IPS-18a (cell line): ENCODE measurements at regions not wholly inside any gene's neighbourhood (a gene's known extent, or its start where the extent isn't known, plus 50 kb on each side); places are given as distances from the start of the nearest gene placed in this dataset.
"Not testable (repeated sequence)": the region's sequence is repeated elsewhere in the genome, so short reads cannot be mapped to it uniquely, and the experiment has no call there.

Experiments
- H3K27ac ChIP-seq: one replicate; pipeline ENCODE4 v1.5.1; 2013; ENCODE audit warnings: low read length
- H3K27me3 ChIP-seq: one replicate; pipeline ENCODE4 v1.6.1; 2013; ENCODE audit warnings: mild to moderate bottlenecking, low read length; ENCODE audit not compliant: control insufficient read depth, insufficient read depth
- H3K36me3 ChIP-seq: one replicate; pipeline ENCODE4 v1.6.1; 2013; ENCODE audit warnings: low read depth, low read length; ENCODE audit not compliant: control insufficient read depth
- H3K4me1 ChIP-seq: one replicate; pipeline ENCODE4 v1.6.1; 2013; ENCODE audit warnings: low read depth, low read length; ENCODE audit not compliant: control insufficient read depth
- H3K4me3 ChIP-seq: one replicate; pipeline ENCODE4 v1.5.1; 2013; ENCODE audit warnings: low read length
- H3K9ac ChIP-seq: one replicate; pipeline ENCODE4 v1.6.1; 2013; ENCODE audit warnings: mild to moderate bottlenecking, low read length, moderate library complexity
- H3K9me3 ChIP-seq: one replicate; pipeline ENCODE4 v1.6.1; 2013; ENCODE audit warnings: low read depth, low read length; ENCODE audit not compliant: control insufficient read depth

GRCh38 chr2:89246620-89247019, 555.1 kb downstream of the RPIA start:
- H3K27ac ChIP-seq, H3K27me3 ChIP-seq, H3K9ac ChIP-seq, H3K36me3 ChIP-seq, H3K4me1 ChIP-seq, H3K4me3 ChIP-seq, H3K9me3 ChIP-seq: not testable (repeated sequence)

- H3K36me3 ChIP-seq, H3K9ac ChIP-seq, H3K9me3 ChIP-seq, H3K4me1 ChIP-seq, H3K4me3 ChIP-seq, H3K27me3 ChIP-seq, H3K27ac ChIP-seq: not testable (repeated sequence)
Observed at GRCh38 chr2:89255013-89255412, 563.5 kb downstream of the RPIA start.

- not testable (repeated sequence) for H3K36me3 ChIP-seq, H3K9me3 ChIP-seq, H3K9ac ChIP-seq, H3K27ac ChIP-seq, H3K4me1 ChIP-seq, H3K27me3 ChIP-seq, H3K4me3 ChIP-seq
Observed at GRCh38 chr2:89273443-89273842, 582.0 kb downstream of the RPIA start.

GRCh38 chr2:89280536-89280935, 589.1 kb downstream of the RPIA start:
- H3K27ac ChIP-seq, H3K4me3 ChIP-seq, H3K4me1 ChIP-seq: not testable (repeated sequence)

GRCh38 chr2:89286448-89287080, 595.1 kb downstream of the RPIA start:
- H3K36me3 ChIP-seq, H3K27ac ChIP-seq, H3K9me3 ChIP-seq: not testable (repeated sequence)

More at GRCh38 chr2:89280536-89280935, 589.1 kb downstream of the RPIA start:
- H3K36me3 ChIP-seq, H3K27me3 ChIP-seq, H3K9ac ChIP-seq, H3K9me3 ChIP-seq: not testable (repeated sequence)

GRCh38 chr2:89287084-89287483, 595.6 kb downstream of the RPIA start:
- H3K27me3 ChIP-seq, H3K4me3 ChIP-seq: not testable (repeated sequence)

More at GRCh38 chr2:89286448-89287080, 595.1 kb downstream of the RPIA start:
- H3K4me1 ChIP-seq, H3K9ac ChIP-seq, H3K27me3 ChIP-seq, H3K4me3 ChIP-seq: not testable (repeated sequence)

GRCh38 chr2:89291717-89292298, 600.3 kb downstream of the RPIA start:
- H3K27ac ChIP-seq, H3K4me1 ChIP-seq, H3K27me3 ChIP-seq, H3K9me3 ChIP-seq, H3K36me3 ChIP-seq, H3K9ac ChIP-seq, H3K4me3 ChIP-seq: not testable (repeated sequence)

More at GRCh38 chr2:89287084-89287483, 595.6 kb downstream of the RPIA start:
- not testable (repeated sequence) for H3K9me3 ChIP-seq, H3K9ac ChIP-seq, H3K27ac ChIP-seq, H3K4me1 ChIP-seq, H3K36me3 ChIP-seq

- H3K9me3 ChIP-seq, H3K27me3 ChIP-seq, H3K27ac ChIP-seq, H3K4me1 ChIP-seq, H3K9ac ChIP-seq, H3K4me3 ChIP-seq, H3K36me3 ChIP-seq: not testable (repeated sequence)
Observed at GRCh38 chr2:89293399-89293798, 601.9 kb downstream of the RPIA start.

- not testable (repeated sequence) for H3K27ac ChIP-seq, H3K9ac ChIP-seq, H3K36me3 ChIP-seq, H3K27me3 ChIP-seq, H3K9me3 ChIP-seq, H3K4me1 ChIP-seq, H3K4me3 ChIP-seq
Observed at GRCh38 chr2:89294335-89294734, 602.9 kb downstream of the RPIA start.

GRCh38 chr2:89296820-89297398, 605.4 kb downstream of the RPIA start:
- not testable (repeated sequence) for H3K36me3 ChIP-seq, H3K4me1 ChIP-seq, H3K27ac ChIP-seq, H3K4me3 ChIP-seq, H3K9me3 ChIP-seq, H3K9ac ChIP-seq, H3K27me3 ChIP-seq

GRCh38 chr2:89299196-89299595, 607.7 kb downstream of the RPIA start:
- H3K27ac ChIP-seq, H3K4me1 ChIP-seq, H3K9me3 ChIP-seq, H3K36me3 ChIP-seq, H3K4me3 ChIP-seq, H3K27me3 ChIP-seq, H3K9ac ChIP-seq: not testable (repeated sequence)

- H3K4me3 ChIP-seq, H3K9ac ChIP-seq, H3K27me3 ChIP-seq, H3K9me3 ChIP-seq, H3K36me3 ChIP-seq, H3K4me1 ChIP-seq, H3K27ac ChIP-seq: not testable (repeated sequence)
Observed at GRCh38 chr2:89305623-89306022, 614.1 kb downstream of the RPIA start.
